Effector memory CD4-positive, alpha-beta T cell (primary cell): ENCODE measurements at regions not wholly inside any gene's neighbourhood (a gene's known extent, or its start where the extent isn't known, plus 50 kb on each side); places are given as distances from the start of the nearest gene placed in this dataset.
A peak's percentile ranks its signal among the peaks of the same experiment; 100 is the strongest.

Experiments
- DNase-seq, 3 donors: peaks; one replicate each; pipeline ENCODE4 v3.0.0-alpha.2; 2020
- H3K27ac ChIP-seq: 2 replicates; pipeline ENCODE4 v1.7.0; 2013; ENCODE audit warnings: mild to moderate bottlenecking, low read length, moderate library complexity; ENCODE audit not compliant: insufficient read depth, poor library complexity, severe bottlenecking
- H3K27me3 ChIP-seq: replicated peaks from 2 replicates; pipeline ENCODE4 v1.7.0; 2013; ENCODE audit warnings: mild to moderate bottlenecking, low read length; ENCODE audit not compliant: insufficient read depth, control insufficient read depth, poor library complexity, severe bottlenecking
- H3K36me3 ChIP-seq: 2 replicates; pipeline ENCODE4 v1.7.0; 2013; ENCODE audit warnings: mild to moderate bottlenecking, low read length, moderate library complexity; ENCODE audit not compliant: control insufficient read depth, insufficient read depth
- H3K4me1 ChIP-seq: 2 replicates; pipeline ENCODE4 v1.7.0; 2013; ENCODE audit warnings: low read length, mild to moderate bottlenecking; ENCODE audit not compliant: control insufficient read depth, insufficient read depth, poor library complexity, severe bottlenecking
- H3K4me3 ChIP-seq: 2 replicates; pipeline ENCODE4 v1.7.0; 2013; ENCODE audit warnings: low read length, low read depth, mild to moderate bottlenecking; ENCODE audit not compliant: insufficient read depth, poor library complexity, severe bottlenecking
- H3K9me3 ChIP-seq: 2 replicates; pipeline ENCODE4 v1.7.0; 2013; ENCODE audit warnings: mild to moderate bottlenecking, low read length, moderate library complexity; ENCODE audit not compliant: control insufficient read depth

GRCh38 chr13:48761256-48761655 is 107.5 kb downstream of the CYSLTR2 start:
- Histone ChIP-seq H3K27me3 (no peaks in the 10 kb centered on the region), H3K9me3 (no peaks in the 10 kb centered on the region), H3K36me3 (no peaks in the 10 kb centered on the region), H3K4me3 (no peak overlapping the region), H3K4me1 (no peaks in the 10 kb centered on the region), H3K27ac (no peak overlapping the region)
- no peak for DNase-seq

GRCh38 chr13:48769107-48769704 is 115.5 kb downstream of the CYSLTR2 start:
- H3K4me1 ChIP-seq: no peaks in the 10 kb centered on the region
- H3K9me3 ChIP-seq: no peaks in the 10 kb centered on the region
- H3K36me3 ChIP-seq: no peaks in the 10 kb centered on the region
- H3K27me3 ChIP-seq: no peaks in the 10 kb centered on the region
- H3K27ac ChIP-seq: no peak overlapping the region
- H3K4me3 ChIP-seq: no peak overlapping the region
- DNase-seq: peak; percentile 50 to 73 (median 53)

GRCh38 chr13:48770372-48770771 is 116.6 kb downstream of the CYSLTR2 start:
- no peaks in the 10 kb centered on the region for H3K4me1 ChIP-seq
- H3K27ac ChIP-seq: no peak overlapping the region
- no peak for DNase-seq
- no peak overlapping the region for H3K4me3 ChIP-seq
- H3K9me3 ChIP-seq: no peaks in the 10 kb centered on the region
- no peaks in the 10 kb centered on the region for H3K36me3 ChIP-seq
- no peaks in the 10 kb centered on the region for H3K27me3 ChIP-seq

- H3K36me3 ChIP-seq: no peaks in the 10 kb centered on the region
- no peaks in the 10 kb centered on the region for H3K9me3 ChIP-seq
- no peak overlapping the region for H3K4me3 ChIP-seq
- no peak for DNase-seq
- no peaks in the 10 kb centered on the region for H3K27me3 ChIP-seq
- no peak overlapping the region for H3K27ac ChIP-seq
- no peaks in the 10 kb centered on the region for H3K4me1 ChIP-seq
These were observed 119.2 kb downstream of the CYSLTR2 start for GRCh38 chr13:48772908-48773307.

GRCh38 chr13:48773531-48774275 is 120.0 kb downstream of the CYSLTR2 start:
- no peak overlapping the region for H3K27ac ChIP-seq
- no peak overlapping the region for H3K4me3 ChIP-seq
- DNase-seq: no peak
- H3K36me3 ChIP-seq: no peaks in the 10 kb centered on the region
- H3K4me1 ChIP-seq: no peaks in the 10 kb centered on the region
- no peaks in the 10 kb centered on the region for H3K9me3 ChIP-seq
- H3K27me3 ChIP-seq: no peaks in the 10 kb centered on the region

- no peak for DNase-seq
- no peaks in the 10 kb centered on the region for H3K27me3 ChIP-seq
- no peak overlapping the region for H3K27ac ChIP-seq
- no peak overlapping the region for H3K4me3 ChIP-seq
- H3K36me3 ChIP-seq: no peaks in the 10 kb centered on the region
- no peaks in the 10 kb centered on the region for H3K4me1 ChIP-seq
- H3K9me3 ChIP-seq: no peaks in the 10 kb centered on the region
These were observed 121.6 kb downstream of the CYSLTR2 start for GRCh38 chr13:48775285-48775684.

GRCh38 chr13:48775804-48776203 is 122.1 kb downstream of the CYSLTR2 start:
- no peak for DNase-seq
- H3K36me3 ChIP-seq: no peaks in the 10 kb centered on the region
- H3K4me1 ChIP-seq: no peaks in the 10 kb centered on the region
- no peaks in the 10 kb centered on the region for H3K9me3 ChIP-seq
- no peaks in the 10 kb centered on the region for H3K27me3 ChIP-seq
- no peak overlapping the region for H3K4me3 ChIP-seq
- no peak overlapping the region for H3K27ac ChIP-seq

GRCh38 chr13:48776401-48776800 is 122.7 kb downstream of the CYSLTR2 start:
- H3K27me3 ChIP-seq: no peaks in the 10 kb centered on the region
- no peak for DNase-seq
- no peaks in the 10 kb centered on the region for H3K9me3 ChIP-seq
- no peaks in the 10 kb centered on the region for H3K4me1 ChIP-seq
- H3K27ac ChIP-seq: no peak overlapping the region
- no peaks in the 10 kb centered on the region for H3K36me3 ChIP-seq
- H3K4me3 ChIP-seq: no peak overlapping the region

- H3K27ac ChIP-seq: no peak overlapping the region
- no peaks in the 10 kb centered on the region for H3K9me3 ChIP-seq
- no peaks in the 10 kb centered on the region for H3K36me3 ChIP-seq
- no peaks in the 10 kb centered on the region for H3K27me3 ChIP-seq
- no peak overlapping the region for H3K4me3 ChIP-seq
- no peak for DNase-seq
- H3K4me1 ChIP-seq: no peaks in the 10 kb centered on the region
These were observed 124.9 kb downstream of the CYSLTR2 start for GRCh38 chr13:48778610-48779009.

- Histone ChIP-seq H3K27me3 (no peaks in the 10 kb centered on the region), H3K27ac (no peak overlapping the region), H3K4me1 (no peaks in the 10 kb centered on the region), H3K4me3 (no peak overlapping the region), H3K36me3 (no peaks in the 10 kb centered on the region), H3K9me3 (no peaks in the 10 kb centered on the region)
- DNase-seq: no peak
These were observed 127.1 kb downstream of the CYSLTR2 start for GRCh38 chr13:48780713-48781341.
